GDM1 (cell line): ENCODE measurements at regions not wholly inside any gene's neighbourhood (a gene's known extent, or its start where the extent isn't known, plus 50 kb on each side); places are given as distances from the start of the nearest gene placed in this dataset.

Experiments
- DNase-seq: peaks from one replicate; lab custom pipeline; 2025; lab: John Stamatoyannopoulos, UW

DNA sequence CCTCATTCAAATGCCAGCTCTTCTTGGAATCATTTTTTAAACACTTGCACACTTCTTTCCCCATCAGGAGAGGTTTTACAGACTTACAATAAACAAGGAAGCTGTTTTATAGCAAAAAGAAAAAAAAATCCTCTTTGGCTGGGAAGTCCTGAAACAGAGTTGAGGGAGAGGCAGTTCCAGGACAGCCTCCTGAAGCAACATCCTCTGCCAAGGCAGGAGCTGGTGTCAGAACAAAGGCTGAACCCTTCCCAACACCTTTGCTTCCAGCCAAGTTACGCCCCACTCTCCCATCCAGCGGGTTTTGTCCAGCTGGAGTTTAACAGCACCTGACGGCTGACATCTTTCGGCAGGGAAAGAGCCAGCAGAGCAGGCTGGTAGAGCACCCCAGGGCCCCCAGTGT, 287.8 kb downstream of the RRAGC start:
- DNase-seq = no peak

DNA sequence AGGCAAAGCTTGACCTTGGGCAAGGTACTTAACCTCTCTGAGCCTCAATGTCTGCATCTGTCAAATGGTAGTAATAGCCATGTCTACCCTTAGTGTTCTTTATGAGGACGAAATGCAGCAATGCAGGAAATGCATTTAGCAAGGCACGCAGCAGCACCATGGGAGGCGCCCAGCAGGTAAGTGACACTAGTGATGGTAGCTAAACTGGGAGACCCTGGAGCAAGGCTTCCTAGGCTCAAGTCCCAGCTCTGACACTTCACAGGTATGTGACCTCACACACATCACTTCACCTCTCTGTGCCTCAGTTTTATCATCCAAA, 289.0 kb downstream of the RRAGC start:
- no peak for DNase-seq

DNA sequence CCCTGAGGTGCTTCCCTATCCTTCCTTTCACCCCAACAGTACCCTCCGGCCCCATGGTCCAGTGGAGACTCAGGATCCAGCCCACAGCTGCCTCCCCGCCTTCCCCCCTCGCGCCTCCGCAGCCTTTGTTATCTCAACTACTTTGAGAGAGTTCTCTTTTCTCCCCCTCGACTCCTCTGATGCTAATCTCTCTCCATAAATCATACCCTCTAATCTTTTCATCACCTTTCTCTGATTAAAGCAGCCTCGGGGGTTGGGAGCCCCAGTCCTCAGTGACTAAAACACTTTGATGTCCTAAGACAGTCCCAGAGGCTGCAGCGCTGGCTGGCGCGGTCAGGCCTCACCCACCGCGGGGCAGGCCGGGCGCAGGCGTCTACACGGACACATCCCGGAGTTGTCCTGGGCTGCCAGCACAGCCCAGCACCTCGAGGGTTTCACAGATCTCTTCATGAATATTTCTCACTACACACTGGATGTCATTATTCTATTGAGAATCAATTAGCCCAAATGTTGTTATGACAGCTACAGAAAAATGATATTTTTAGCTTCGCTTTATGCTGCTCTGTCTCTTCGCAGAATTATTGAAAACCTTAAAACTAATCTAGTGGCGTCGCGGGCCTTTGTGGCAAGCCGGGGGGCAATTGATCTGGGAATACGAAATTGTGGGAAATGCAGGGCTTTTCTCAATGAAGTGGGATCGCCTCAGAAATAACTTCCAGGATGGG, 289.5 kb downstream of the RRAGC start:
- no peak for DNase-seq

DNA sequence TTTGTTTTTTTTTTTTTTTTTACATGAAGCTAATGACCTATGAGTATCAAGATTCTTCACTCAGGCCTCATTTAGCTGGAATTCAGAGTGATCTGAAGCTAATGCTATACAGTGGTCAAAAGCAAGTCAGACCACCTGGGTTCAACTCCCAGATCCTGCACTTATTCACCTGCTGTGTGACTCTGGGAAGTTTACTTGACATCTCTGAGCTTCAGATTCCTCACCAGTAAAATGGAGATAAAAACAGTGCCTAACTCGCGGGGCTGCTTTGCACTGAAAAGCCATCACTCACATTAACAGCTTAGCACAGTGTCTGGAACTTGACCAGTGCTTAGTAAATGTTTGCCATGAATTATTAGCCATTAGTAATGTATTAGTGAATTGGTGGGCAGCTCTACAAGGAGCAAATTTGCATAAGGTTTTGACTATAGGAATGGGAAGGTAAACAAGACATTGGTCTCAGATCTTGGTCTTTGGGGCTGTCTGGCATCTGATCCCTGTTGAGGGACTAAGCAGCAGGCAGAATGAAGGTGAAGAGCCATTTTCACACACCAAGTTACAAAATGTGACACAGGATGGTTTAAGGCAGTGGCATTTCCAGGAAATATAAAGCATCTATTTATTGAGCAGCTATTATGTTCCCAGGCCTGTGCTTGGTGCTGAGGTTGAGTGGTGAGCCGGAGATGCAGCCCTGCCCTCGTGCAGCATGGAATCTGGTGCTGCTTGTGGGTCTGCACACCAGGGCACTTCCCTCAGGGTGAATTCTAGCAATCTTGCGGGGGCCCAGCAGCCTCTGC, 291.3 kb downstream of the RRAGC start:
- DNase-seq = no peak

DNA sequence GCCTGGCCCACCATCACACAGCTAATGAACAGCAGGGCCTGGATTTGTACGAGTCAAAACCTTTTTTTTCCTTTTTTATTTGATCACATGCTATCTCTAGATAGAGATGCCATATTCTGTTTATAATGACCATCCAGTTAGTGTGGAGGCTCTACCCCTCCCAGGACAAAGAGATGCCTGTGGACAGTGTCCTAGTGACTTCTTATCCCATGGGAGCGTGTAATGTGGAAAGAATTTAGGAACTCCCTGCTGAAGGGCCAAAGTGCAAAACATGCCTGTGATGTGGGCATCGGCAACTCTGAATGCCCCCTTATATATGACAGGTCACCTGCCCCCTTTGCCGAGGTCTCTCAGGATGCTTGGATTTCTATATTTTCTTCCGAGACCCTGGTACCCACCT, 292.2 kb downstream of the RRAGC start:
- no peak for DNase-seq

DNA sequence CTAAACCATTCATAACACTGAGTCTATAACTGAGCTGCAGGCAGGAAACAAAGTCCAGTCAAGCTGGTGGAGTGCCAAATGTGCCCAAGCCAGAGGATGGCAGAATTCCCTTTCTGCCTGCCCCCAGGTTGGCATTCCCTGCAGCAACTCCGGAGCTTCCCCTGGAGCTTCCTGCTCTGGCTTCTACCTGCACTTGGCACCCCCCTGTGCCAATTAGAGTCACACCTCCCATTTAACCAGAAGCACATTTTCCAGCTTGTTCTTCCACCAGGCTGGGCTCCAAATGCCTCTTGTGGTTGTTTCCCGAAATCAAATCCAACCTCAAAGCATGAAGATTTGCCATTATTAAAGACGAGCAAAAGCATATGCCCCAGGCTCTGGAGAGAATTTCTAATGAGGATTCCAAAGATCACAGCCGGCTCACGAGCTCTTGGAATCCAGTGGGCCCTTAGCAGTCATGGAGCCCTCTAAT, 294.5 kb downstream of the RRAGC start:
- DNase-seq = no peak

DNA sequence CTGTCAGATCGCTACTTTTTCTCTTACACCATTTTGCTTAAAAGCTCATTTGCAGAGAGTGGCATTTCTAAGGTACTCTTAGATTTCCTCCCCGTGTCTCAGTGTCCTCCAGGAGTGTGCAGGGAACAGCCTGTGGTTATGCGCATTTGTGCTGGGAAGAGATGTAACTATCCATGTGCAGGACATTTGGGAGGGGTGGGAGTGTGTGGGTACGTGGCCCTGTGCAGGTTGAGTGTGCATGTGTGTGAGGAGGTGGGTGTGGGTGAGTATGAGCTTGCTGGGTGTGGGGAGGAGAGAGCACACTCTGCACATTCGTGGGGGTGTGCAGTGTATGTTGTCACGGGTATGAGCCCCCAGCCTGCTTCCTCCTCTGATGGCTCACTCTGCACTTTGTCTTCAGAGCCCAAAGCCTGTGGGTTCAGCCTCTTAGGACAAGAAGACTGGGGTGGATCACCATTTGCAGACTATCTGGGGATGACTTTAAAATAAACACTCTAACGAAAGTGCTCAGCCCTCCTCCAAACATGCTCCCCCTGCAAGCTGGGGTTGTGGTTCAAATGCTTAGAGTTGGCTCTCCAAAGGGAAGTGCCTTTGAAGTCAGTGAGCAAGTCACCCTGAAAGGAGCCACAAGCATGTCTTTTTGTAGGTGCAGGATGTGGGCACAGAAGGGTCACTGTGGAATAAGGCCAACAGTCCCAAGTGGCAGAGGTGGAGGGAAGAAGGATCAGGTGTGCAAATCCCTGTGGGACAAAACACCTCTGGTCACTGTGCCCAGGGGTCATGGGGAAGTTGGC, 295.4 kb downstream of the RRAGC start:
- DNase-seq = no peak

DNA sequence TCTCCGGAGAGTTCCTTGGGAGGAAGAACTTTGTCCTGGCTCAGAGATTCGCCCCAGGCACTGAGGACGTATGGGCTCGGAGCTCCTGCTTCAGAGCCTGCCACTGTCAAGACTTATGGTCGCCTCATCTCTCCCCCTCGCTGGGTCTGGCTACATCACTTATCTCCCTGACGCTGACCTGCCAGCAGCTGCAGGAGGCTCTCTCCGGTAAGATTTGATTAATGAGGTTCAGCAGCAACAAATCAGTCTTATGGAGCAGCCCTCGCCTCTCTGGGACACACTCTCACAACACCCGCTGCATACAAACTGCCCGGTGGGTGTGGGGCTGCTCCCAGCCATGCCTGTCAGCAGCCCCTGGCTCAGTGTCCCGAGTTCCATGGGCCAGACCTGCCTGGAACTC, 297.8 kb downstream of the RRAGC start:
- DNase-seq = no peak

DNA sequence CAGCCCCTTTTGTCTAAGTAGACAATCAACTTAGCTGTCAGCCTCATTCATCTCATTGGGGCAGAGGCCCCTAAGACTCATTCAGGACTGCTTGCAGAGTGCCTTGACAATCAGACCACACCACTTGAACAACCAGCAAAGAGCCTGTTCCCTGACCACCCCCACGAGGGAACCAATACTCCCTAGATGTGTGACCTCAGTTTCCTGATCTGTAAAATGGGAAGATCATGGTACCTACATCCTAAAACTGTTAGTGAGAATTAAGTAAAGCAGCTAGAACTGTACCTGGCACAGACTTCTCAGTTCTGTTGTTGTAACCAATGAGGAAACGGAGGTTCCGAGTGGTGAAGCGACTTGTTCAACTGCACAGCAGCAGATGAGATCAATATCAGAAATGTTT, 298.5 kb downstream of the RRAGC start:
- DNase-seq = no peak

DNA sequence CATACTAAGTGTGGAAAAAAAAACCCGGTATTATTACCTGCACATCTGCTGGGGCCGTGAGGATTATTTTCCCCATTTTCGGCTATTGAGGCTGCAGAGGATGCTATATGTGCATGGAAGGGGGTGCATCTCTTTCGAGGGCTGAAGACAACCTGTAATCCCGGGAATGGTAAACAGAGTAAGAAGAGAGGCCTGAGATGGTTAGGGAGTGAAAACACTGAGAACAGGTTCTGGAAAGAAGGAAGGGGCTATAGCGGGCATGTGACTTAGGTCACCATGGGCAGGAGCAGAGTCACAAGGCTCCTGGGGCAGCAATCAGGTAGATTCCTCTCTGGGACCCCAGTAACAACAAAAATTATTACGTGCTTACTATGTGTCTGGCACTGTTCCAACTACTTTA, 299.1 kb downstream of the RRAGC start:
- no peak for DNase-seq

DNA sequence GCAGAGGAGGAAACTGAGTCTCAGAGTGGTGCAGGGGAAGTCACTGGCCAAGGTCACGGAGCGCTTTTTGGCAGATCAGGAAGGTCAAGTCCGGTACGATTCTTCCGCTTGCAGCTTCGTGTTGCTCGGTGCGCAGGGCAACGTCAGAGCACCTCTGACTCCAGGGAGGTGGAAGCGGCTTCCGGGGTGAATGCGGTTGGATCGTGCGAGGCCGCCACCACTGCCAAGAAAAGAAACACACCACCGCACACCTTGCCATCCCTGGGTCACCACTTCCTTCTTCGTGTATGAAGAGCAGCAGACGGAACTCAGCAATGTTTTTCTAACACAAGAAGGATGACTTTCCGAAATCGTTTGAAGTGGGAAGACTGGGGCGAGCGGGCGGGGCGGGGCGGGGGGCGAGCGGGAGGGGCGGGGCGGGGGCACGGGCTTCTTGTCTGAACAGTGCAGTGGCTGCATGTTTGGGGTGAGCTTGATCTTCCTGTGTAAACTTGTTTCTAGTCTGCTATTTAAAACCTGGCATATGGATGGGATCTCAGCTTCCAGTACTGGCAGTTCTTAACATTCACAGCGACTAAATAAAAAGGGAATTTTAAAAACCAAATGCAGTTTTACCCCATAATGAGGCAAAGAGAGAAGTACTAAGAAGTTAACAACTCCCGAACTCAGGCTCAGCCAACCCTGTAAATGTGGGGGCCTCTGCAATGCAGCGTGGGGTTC, 300.0 kb downstream of the RRAGC start:
- no peak for DNase-seq

DNA sequence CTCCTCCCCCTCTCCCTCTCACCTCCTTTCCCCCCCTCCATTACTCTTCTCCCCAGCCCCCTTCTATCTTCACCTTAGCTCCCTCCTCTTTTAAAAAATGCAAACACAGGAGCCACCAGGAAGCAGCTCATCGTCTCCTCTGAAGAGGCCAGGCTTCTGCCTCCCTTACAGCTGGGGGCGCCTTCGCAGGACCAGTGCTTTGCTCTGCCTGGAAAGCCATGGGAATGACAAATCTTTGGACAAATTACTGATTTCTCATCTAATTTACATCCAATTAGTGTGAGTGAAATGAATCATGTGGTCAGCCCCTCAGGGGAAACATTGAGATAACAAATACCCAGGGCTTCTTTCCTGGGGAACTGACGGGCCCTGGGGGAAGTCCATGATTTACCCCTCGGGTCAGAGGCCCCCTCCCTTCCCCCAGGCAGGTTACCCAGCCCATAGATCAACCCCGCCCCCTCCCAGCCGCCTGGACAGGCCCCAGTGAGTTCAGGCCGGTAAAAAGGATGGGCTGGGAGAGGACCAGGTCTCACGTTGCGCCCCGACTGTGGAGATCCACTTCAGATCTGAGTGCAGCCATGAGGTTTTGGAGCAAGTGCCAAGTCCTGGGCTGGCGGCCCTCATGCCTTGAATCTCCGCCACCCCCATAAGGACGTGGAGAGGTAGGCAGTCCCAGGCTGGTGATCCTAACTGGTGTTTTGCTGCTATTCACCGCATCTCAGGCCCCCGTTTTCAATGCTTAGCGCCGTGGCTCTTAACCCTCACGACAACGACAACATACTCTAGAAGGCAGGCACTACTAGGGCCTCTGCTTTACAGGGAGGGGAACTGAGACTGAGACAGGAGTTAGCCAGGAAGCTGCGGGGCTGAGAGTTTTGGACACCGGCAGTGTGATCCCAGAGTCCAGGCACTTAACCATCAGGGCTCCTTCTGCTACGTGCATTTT, 300.8 kb downstream of the RRAGC start:
- no peak for DNase-seq

DNA sequence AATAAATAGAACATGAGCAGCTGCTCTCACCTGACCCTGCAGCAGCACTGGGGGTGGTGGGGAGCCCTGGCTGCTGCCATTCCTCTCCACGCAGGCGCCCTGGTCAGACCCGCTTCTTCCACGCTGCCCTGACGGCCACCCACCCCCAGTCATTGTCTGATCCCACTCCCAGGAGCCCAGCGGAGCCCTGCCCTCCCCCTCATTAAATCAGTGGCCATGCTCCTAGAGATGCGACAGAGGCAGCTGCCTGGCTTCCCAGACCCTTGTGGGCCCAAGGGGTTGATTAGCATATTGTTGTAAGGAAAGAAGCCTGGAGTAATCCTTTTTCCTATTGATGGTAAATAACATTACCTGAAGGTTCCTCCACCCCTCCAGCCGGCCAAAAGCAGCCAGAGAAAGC, 301.5 kb downstream of the RRAGC start:
- no peak for DNase-seq

DNA sequence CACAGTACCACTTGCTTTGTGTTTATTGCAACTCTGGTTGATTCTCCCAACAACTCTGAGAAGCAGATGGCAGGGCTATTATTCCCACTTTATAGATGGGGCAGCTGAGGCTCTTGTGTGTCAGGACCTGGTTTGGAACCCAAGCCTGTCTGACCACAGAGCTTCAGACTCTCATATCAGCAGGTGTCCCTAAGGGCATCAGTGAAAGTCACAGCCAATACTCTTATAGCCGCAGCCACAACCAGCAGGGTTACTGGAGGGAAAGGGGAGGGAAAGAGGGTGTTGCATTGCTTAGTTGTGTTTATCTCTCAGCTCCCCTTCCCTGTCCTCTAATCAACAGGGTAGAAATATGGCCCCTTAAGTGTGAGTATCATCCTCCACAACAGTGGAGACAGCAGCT, 304.0 kb downstream of the RRAGC start:
- no peak for DNase-seq

DNA sequence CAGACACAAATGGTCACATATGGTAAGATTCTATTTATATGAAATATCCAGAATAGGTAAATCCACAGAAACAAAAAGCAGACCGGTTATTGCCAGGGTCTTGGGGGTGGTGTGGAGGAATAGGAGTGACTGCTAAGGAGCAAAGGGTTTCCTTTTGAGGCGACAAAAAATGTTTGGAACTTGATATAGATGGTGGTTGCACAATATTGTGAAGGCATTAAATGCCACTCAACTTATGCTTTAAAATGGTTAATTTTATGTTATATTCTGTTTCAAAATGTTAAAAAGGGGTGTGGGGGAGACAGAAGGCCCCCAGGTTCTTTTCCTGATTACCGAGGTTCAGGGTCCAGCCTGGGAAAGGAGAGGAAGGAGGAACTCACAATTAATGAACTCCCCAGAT, 304.4 kb downstream of the RRAGC start:
- no peak for DNase-seq

DNA sequence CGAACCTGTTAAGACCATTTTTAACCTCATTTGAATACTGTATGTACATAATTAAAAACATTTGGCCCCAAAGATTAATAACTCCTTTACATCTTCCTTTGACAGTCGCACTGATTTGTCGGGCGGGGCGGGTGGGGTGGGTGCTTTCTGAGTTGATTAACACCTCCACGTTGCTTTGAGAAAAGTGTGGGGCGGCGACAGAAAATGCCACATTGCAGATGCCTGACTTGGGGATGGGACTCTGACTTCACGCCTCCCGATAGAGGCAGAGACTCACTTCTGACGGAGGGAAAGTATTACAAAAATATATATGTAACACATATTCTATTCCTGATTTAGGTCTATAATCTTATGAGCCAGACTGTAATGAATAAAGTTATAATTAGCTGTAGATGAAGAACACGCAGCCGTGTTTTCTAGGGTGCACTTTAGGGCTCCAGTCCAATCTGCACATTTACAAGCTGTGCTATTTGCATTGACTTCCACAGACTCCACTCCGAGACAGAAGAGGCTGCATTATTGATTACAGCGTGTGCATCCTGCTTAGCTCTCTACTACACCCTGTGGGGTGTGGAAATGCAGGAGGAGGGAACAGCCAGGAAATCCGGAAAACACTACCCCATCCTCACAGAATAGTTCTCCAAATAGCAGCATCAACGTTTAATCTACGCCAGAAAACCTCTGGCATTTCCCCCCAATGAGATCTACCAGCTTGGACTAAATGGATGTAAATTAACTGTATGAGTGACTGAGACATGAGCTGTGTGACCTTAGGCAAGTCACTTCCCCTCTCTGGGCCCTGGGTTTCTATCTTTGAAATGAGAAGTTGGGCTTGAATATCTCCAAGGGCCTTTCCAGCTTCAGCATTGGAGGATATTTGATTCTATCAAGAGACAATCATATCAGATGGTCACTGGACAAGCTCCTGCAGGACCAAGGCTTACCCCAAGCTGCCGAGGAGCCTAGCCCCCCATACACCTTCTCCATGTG, 308.0 kb downstream of the RRAGC start:
- DNase-seq = no peak

DNA sequence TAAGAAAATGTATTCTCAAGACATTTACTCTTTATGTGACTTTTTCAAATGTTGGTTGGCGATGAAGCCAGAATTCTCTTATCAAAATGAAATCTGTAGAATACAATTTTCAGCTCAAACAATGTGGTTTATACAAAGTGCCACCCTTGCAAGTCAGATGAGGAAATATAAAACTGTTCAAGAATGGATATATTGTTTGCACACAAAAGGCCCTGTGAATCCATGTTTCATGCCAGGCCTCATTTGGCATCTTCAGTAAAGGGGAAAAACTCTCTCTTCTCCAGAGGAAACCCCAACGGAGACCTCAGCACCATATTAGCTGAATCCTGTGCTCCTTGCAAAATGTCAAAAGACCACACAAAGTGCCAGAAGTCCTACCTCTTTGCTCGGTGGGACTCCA, 310.4 kb downstream of the RRAGC start:
- DNase-seq = no peak

DNA sequence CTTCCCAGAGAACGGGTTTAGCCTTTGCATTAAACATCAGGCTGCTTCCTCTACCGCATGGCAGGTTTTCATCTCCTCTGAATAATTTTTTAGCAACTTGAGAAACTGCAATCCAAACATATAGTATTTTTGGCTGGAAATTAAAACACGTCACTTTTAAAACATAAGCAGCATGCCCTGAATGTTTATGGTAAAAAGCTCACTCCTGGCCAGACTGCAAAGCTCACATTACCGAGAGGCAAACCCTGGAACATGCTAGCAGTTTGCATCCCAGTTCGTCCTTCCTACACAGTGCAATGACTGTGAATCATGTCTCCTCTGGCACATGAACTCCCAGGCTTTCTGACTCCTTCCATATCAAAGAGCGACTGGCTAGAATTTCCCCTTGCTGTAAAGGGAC, 312.3 kb downstream of the RRAGC start:
- DNase-seq = no peak

DNA sequence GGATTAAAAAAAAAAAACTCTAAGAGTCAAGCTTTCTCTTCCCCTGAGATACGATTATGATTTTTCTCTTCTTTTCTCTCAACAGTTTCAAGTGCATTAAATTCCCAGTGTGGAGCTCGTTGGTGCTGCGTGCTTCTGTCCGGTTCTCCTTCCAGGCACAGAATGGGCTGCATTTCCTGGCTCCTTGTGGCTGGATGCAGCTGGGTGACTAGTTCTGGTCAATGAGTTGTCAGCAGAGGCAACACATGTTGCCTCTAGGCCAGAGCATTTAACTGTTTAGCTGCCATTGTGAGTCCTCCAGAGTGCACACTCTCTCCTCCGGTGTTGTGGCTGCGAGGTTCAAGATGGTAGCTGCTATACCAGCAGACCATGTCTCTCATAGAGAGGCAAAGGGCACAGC, 312.9 kb downstream of the RRAGC start:
- no peak for DNase-seq

DNA sequence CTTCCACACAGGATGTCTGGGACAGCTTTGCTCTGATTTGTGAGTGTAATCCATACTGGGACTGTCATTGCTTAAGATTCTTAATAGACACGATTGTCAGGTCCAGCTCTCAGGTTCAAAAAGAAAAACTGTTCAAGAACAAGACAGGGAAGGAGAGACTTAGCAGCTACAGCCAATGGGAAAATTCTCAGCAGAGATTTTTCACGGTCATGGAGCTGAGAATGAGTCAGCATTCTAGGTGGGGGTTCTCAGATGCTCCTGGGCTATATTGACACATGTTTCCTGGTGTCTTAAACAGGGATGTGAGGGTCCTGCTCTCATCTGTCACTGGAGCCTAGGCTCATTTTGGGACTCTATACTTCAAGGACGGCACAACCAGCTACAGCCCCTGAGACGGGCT, 318.3 kb downstream of the RRAGC start:
- no peak for DNase-seq
